ENCODE measurements at regions not wholly inside any gene's neighbourhood (a gene's known extent, or its start where the extent isn't known, plus 50 kb on each side); places are given as distances from the start of the nearest gene placed in this dataset.

GRCh38 chr14:29240066-29240465 is 473.5 kb downstream of the FOXG1 start:
- no peak overlapping the region for H3K27ac ChIP-seq (ENCODE audit: low read depth in 2 of 2, low read length in 2 of 2)
- intact Hi-C loops (cut with DNase I) = no loop called here
- no peaks in the 10 kb centered on the region for H3K27me3 ChIP-seq (ENCODE audit: control insufficient read depth, insufficient read depth, low read length)
- H3K4me3 ChIP-seq (ENCODE audit: low read length in 3 of 3) = no peak overlapping the region
- no peak for TF ChIP-seq CTCF (IDR thresholded peaks at IDR 0.05; ENCODE audit: borderline replicate concordance, extremely low read depth, insufficient read depth)
- no peaks in the 10 kb centered on the region for H3K4me1 ChIP-seq (ENCODE audit: control insufficient read depth in 2 of 3, insufficient read depth in 2 of 3, low read depth in 1 of 3, low read length in 3 of 3)
- no peak overlapping the region for H3K9ac ChIP-seq (ENCODE audit: low read length in 3 of 3)
- no peak for DNase-seq
- no peaks in the 10 kb centered on the region for H3K9me3 ChIP-seq (ENCODE audit: control insufficient read depth in 2 of 3, insufficient read depth in 1 of 3, low read length in 3 of 3)
- FAIRE-seq = no peak
- no peaks in the 10 kb centered on the region for H3K36me3 ChIP-seq (ENCODE audit: control insufficient read depth in 2 of 3, insufficient read depth in 3 of 3, low read length in 3 of 3)

- Histone ChIP-seq H3K27me3 (ENCODE audit: control insufficient read depth, insufficient read depth, low read length) (no peaks in the 10 kb centered on the region), H3K36me3 (ENCODE audit: control insufficient read depth in 2 of 3, insufficient read depth in 3 of 3, low read length in 3 of 3) (no peaks in the 10 kb centered on the region), H3K4me1 (ENCODE audit: control insufficient read depth in 2 of 3, insufficient read depth in 2 of 3, low read depth in 1 of 3, low read length in 3 of 3) (no peaks in the 10 kb centered on the region), H3K9ac (ENCODE audit: low read length in 3 of 3) (no peak overlapping the region), H3K9me3 (ENCODE audit: control insufficient read depth in 2 of 3, insufficient read depth in 1 of 3, low read length in 3 of 3) (no peaks in the 10 kb centered on the region), H3K27ac (ENCODE audit: low read depth in 2 of 2, low read length in 2 of 2) (no peak overlapping the region), H3K4me3 (ENCODE audit: low read length in 3 of 3) (no peak overlapping the region)
- no peak for TF ChIP-seq CTCF (IDR thresholded peaks at IDR 0.05; ENCODE audit: borderline replicate concordance, extremely low read depth, insufficient read depth)
- DNase-seq (no peak), FAIRE-seq (no peak)
- intact Hi-C loops (cut with DNase I) = no loop called here
These were observed 476.5 kb downstream of the FOXG1 start for GRCh38 chr14:29242755-29243754.

GRCh38 chr14:29255692-29256091 is 489.1 kb downstream of the FOXG1 start:
- H3K27ac ChIP-seq (ENCODE audit: low read depth in 2 of 2, low read length in 2 of 2) = no peak overlapping the region
- intact Hi-C loops (cut with DNase I) = no loop called here
- no peaks in the 10 kb centered on the region for H3K9me3 ChIP-seq (ENCODE audit: control insufficient read depth in 2 of 3, insufficient read depth in 1 of 3, low read length in 3 of 3)
- H3K4me1 ChIP-seq (ENCODE audit: control insufficient read depth in 2 of 3, insufficient read depth in 2 of 3, low read depth in 1 of 3, low read length in 3 of 3) = no peaks in the 10 kb centered on the region
- no peaks in the 10 kb centered on the region for H3K36me3 ChIP-seq (ENCODE audit: control insufficient read depth in 2 of 3, insufficient read depth in 3 of 3, low read length in 3 of 3)
- no peaks in the 10 kb centered on the region for H3K27me3 ChIP-seq (ENCODE audit: control insufficient read depth, insufficient read depth, low read length)
- no peak for DNase-seq
- H3K9ac ChIP-seq (ENCODE audit: low read length in 3 of 3) = no peak overlapping the region
- FAIRE-seq = no peak
- no peak for TF ChIP-seq CTCF (IDR thresholded peaks at IDR 0.05; ENCODE audit: borderline replicate concordance, extremely low read depth, insufficient read depth)
- no peak overlapping the region for H3K4me3 ChIP-seq (ENCODE audit: low read length in 3 of 3)
